ENCODE measurements at regions not wholly inside any gene's neighbourhood (a gene's known extent, or its start where the extent isn't known, plus 50 kb on each side); places are given as distances from the start of the nearest gene placed in this dataset.

DNA sequence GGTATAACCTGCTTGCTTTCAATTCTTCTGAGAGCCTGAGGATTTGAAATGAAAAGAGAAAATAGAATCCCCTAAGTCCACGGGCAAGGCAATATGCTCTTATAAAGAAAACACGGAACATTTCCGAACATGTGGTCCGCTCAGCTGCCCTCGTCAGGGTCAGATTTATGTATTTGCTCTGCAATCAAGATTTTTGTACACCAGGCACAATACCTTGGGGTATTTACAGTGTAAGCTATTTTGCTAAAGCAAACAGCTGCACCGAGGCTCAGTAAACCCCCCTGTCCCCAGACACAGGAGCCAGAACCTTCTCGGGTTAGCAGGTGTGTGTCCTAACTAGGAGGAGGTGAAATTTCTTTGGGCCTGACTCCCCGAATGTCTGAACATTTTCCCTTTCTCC is 155.8 kb upstream of the LRIG1 start:
- no peaks in the 10 kb centered on the region; the same call in 1 of the 2 replicates for H3K4me1 ChIP-seq (ENCODE audit: control insufficient read depth, insufficient read depth, low read length)
- H3K9me3 ChIP-seq (ENCODE audit: control insufficient read depth, insufficient read depth, low read length), result no peaks in the 10 kb centered on the region
- no peak overlapping the region for H3K4me3 ChIP-seq (ENCODE audit: low read depth, low read length)
- H3K27ac ChIP-seq (ENCODE audit: low read depth, low read length), result no peak overlapping the region
- no peak overlapping the region for H3K9ac ChIP-seq (ENCODE audit: low read depth, low read length)
- H3K36me3 ChIP-seq (ENCODE audit: control insufficient read depth, insufficient read depth, low read length), result no peaks in the 10 kb centered on the region
- H3K27me3 ChIP-seq (ENCODE audit: control insufficient read depth, insufficient read depth, low read length), result no peaks in the 10 kb centered on the region

DNA sequence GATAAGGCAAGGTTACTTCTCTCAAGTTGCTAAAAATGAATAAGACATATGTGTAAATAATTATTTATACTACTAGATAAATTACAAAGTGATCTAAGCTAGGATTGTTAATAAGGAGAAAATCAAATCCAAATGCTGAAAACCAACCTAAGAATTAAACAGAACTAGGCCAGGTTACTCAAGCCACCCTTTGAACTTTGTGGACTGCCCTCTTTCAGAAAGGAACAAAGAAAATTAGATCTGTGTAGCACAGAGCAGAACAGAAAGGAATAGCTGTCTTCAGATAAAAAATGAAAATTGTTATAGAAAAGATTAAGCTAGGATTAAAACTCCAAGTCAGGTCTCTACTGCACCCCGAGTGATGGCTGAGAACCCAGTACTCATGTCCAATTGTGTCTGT is 158.2 kb upstream of the LRIG1 start:
- no peaks in the 10 kb centered on the region for H3K27me3 ChIP-seq (ENCODE audit: control insufficient read depth, insufficient read depth, low read length)
- no peak overlapping the region for H3K9ac ChIP-seq (ENCODE audit: low read depth, low read length)
- H3K27ac ChIP-seq (ENCODE audit: low read depth, low read length), result no peak overlapping the region
- H3K4me1 ChIP-seq (ENCODE audit: control insufficient read depth, insufficient read depth, low read length), result no peaks in the 10 kb centered on the region; the same call in 1 of the 2 replicates
- H3K4me3 ChIP-seq (ENCODE audit: low read depth, low read length), result no peak overlapping the region
- H3K9me3 ChIP-seq (ENCODE audit: control insufficient read depth, insufficient read depth, low read length), result no peaks in the 10 kb centered on the region
- no peaks in the 10 kb centered on the region for H3K36me3 ChIP-seq (ENCODE audit: control insufficient read depth, insufficient read depth, low read length)

DNA sequence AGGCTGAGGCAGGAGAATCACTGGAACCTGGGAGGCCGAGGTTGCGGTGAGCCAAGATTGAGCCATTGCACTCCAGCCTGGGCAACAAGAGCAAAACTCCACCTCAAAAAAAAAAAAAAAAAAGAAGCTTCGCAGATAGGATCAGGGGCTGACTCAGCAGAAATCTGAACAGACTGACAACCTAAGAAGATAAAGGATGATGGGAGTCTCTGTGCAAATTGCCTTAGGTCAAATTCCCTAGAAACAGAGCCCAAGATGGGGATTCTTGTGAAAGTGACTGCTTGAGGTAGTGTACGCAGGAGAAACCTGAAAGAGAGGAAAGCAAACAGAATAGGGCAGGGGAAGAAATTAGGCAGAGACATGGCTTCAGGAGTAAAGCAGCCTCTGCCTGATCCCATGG is 160.8 kb upstream of the LRIG1 start:
- H3K27ac ChIP-seq (ENCODE audit: low read depth, low read length), result no peak overlapping the region
- H3K4me3 ChIP-seq (ENCODE audit: low read depth, low read length), result no peak overlapping the region
- H3K4me1 ChIP-seq (ENCODE audit: control insufficient read depth, insufficient read depth, low read length), result no peaks in the 10 kb centered on the region
- no peaks in the 10 kb centered on the region for H3K27me3 ChIP-seq (ENCODE audit: control insufficient read depth, insufficient read depth, low read length)
- no peak overlapping the region for H3K9ac ChIP-seq (ENCODE audit: low read depth, low read length)
- H3K9me3 ChIP-seq (ENCODE audit: control insufficient read depth, insufficient read depth, low read length), result no peaks in the 10 kb centered on the region
- no peaks in the 10 kb centered on the region for H3K36me3 ChIP-seq (ENCODE audit: control insufficient read depth, insufficient read depth, low read length)

DNA sequence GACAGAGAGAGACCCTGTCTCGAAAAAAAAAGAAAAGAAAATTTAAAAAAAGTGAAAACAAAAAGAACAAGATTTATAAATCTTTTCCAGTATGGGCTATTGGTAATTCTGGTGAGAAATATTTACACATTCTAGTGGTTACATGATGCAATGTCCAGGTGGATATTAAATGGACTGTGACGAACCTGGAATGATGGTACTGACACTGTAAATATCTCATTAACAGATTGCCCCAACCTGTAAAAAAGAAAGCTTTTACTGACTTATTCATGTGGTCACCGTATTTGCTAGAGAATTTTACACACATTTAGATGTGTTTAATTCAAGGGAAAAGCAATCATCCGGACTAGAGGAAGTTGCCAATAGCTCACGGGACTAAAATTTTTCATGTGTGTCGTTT is 162.1 kb upstream of the LRIG1 start:
- Histone ChIP-seq H3K36me3 (ENCODE audit: control insufficient read depth, insufficient read depth, low read length) (no peaks in the 10 kb centered on the region), H3K9ac (ENCODE audit: low read depth, low read length) (no peak overlapping the region), H3K4me1 (ENCODE audit: control insufficient read depth, insufficient read depth, low read length) (no peaks in the 10 kb centered on the region), H3K27ac (ENCODE audit: low read depth, low read length) (no peak overlapping the region), H3K9me3 (ENCODE audit: control insufficient read depth, insufficient read depth, low read length) (no peaks in the 10 kb centered on the region), H3K27me3 (ENCODE audit: control insufficient read depth, insufficient read depth, low read length) (no peaks in the 10 kb centered on the region), H3K4me3 (ENCODE audit: low read depth, low read length) (no peak overlapping the region)

DNA sequence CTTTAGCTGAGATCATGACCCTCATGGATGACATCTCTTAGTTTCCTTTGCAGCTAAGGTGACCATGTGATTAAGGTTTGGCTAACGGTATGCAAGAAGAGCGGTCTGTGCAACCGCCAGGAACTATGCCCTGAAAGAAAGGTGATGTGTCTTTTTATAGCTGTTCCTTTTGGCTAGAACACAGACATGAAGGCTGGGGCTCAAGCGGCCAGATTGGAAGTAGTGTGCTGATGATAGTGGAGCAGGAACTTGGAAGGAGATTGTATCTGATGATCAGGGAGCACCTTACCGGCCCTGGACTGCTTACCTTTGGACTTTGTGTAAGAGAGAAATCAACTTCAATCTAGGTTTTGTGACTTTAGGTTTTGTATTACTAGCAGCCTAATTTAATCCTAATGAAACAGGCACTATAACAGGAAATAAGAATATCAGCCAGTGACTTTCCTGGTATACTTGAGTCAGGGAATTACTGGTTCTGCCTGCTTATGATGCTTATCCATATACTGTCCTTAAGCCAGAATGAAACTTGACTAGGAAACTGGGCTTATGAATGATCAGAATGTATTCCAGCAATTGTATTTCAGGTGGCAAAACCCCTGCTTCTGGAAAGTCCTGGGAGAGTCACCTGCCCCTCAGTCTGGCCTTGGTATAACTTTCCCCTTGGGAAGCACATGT is 164.3 kb upstream of the LRIG1 start:
- Histone ChIP-seq H3K4me3 (ENCODE audit: low read depth, low read length) (no peak overlapping the region), H3K36me3 (ENCODE audit: control insufficient read depth, insufficient read depth, low read length) (no peaks in the 10 kb centered on the region), H3K4me1 (ENCODE audit: control insufficient read depth, insufficient read depth, low read length) (no peaks in the 10 kb centered on the region), H3K9me3 (ENCODE audit: control insufficient read depth, insufficient read depth, low read length) (no peaks in the 10 kb centered on the region), H3K27me3 (ENCODE audit: control insufficient read depth, insufficient read depth, low read length) (no peaks in the 10 kb centered on the region), H3K27ac (ENCODE audit: low read depth, low read length) (no peak overlapping the region), H3K9ac (ENCODE audit: low read depth, low read length) (no peak overlapping the region)

DNA sequence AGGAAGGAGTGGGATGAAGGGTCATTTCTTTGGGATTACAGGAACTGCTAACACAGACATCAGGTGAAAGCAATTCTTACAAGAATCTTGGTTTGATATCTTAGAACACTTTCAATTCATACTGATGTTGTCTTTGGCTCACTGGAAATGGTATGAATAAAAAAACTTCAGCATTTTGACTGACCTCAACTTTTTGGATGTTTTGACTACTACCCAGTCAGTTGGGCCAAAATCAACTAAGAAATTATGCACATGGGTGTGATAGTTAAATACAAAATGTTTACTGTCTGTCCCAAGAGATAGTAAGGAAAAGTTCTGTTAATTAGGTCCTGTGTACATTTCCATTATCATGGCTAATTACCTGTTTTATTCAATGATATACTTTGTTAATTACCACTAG is 165.5 kb upstream of the LRIG1 start:
- H3K9me3 ChIP-seq (ENCODE audit: control insufficient read depth, insufficient read depth, low read length), result no peaks in the 10 kb centered on the region
- H3K4me1 ChIP-seq (ENCODE audit: control insufficient read depth, insufficient read depth, low read length), result no peaks in the 10 kb centered on the region
- no peak overlapping the region for H3K9ac ChIP-seq (ENCODE audit: low read depth, low read length)
- H3K27ac ChIP-seq (ENCODE audit: low read depth, low read length), result no peak overlapping the region
- no peak overlapping the region for H3K4me3 ChIP-seq (ENCODE audit: low read depth, low read length)
- H3K27me3 ChIP-seq (ENCODE audit: control insufficient read depth, insufficient read depth, low read length), result no peaks in the 10 kb centered on the region
- H3K36me3 ChIP-seq (ENCODE audit: control insufficient read depth, insufficient read depth, low read length), result no peaks in the 10 kb centered on the region

DNA sequence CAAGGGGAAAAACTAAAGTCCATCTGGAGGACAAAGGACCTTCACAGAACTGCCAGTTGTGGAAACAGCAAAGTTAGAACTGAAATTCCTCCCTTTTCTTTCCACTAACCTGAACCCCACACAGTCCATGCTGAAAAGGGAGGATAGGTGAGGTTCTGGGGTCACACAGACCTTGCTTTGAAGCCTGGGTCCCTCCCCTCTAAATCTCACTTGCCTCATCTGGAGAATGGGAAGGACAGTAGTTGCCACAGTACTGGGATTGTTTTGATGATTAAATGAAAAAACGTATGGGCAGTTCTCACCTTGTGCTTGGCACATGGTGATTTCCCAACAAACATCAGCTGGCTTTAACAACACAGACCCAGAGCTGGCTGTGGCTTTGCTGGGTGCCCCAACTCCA is 166.4 kb upstream of the LRIG1 start:
- H3K4me3 ChIP-seq (ENCODE audit: low read depth, low read length), result no peak overlapping the region
- no peak overlapping the region for H3K27ac ChIP-seq (ENCODE audit: low read depth, low read length)
- H3K4me1 ChIP-seq (ENCODE audit: control insufficient read depth, insufficient read depth, low read length), result no peaks in the 10 kb centered on the region
- H3K36me3 ChIP-seq (ENCODE audit: control insufficient read depth, insufficient read depth, low read length), result no peaks in the 10 kb centered on the region
- H3K9ac ChIP-seq (ENCODE audit: low read depth, low read length), result no peak overlapping the region
- H3K27me3 ChIP-seq (ENCODE audit: control insufficient read depth, insufficient read depth, low read length), result no peaks in the 10 kb centered on the region
- H3K9me3 ChIP-seq (ENCODE audit: control insufficient read depth, insufficient read depth, low read length), result no peaks in the 10 kb centered on the region

DNA sequence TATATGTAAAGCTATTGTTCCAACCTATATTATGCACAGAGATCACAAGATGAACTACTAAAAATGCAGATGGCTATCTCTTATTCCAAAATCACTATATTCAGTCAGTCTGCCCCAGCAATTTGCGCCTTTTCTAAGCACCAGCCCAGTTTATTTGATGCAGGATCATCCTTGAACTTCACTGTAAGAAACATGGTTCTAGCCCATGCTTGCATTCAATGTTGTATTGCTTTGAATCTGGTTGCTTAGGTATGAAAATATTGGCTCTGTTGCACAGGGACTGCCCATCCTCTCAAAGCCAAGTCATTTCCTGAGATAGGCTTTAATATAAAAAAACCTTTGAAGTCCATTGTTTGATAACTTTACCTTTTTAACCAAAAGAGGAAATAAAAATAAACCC is 170.5 kb upstream of the LRIG1 start:
- Histone ChIP-seq H3K4me3 (ENCODE audit: low read depth, low read length) (no peak overlapping the region), H3K36me3 (ENCODE audit: control insufficient read depth, insufficient read depth, low read length) (no peaks in the 10 kb centered on the region), H3K27ac (ENCODE audit: low read depth, low read length) (no peak overlapping the region), H3K4me1 (ENCODE audit: control insufficient read depth, insufficient read depth, low read length) (no peaks in the 10 kb centered on the region), H3K9me3 (ENCODE audit: control insufficient read depth, insufficient read depth, low read length) (no peaks in the 10 kb centered on the region), H3K9ac (ENCODE audit: low read depth, low read length) (no peak overlapping the region), H3K27me3 (ENCODE audit: control insufficient read depth, insufficient read depth, low read length) (no peaks in the 10 kb centered on the region)

DNA sequence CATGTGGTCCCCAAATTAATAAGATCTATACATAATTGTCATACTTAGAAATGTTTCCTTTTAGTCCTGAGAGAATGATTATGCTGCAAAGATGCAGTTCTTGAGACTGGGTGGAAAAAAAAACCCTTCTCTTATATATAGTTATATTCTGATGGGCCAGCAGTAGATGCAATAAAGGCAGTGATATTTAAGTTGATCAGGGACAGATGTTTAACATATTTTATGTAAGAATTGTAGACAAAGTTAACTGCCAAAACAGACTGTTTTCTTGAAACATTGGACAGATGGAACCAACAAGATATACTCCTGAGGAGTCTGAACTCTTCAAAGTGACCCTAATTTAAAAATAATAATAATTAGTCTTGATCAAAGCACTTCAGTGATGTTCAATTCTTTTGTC is 172.0 kb upstream of the LRIG1 start:
- Histone ChIP-seq H3K4me1 (ENCODE audit: control insufficient read depth, insufficient read depth, low read length) (no peaks in the 10 kb centered on the region), H3K36me3 (ENCODE audit: control insufficient read depth, insufficient read depth, low read length) (no peaks in the 10 kb centered on the region), H3K9ac (ENCODE audit: low read depth, low read length) (no peak overlapping the region), H3K27ac (ENCODE audit: low read depth, low read length) (no peak overlapping the region), H3K9me3 (ENCODE audit: control insufficient read depth, insufficient read depth, low read length) (no peaks in the 10 kb centered on the region), H3K27me3 (ENCODE audit: control insufficient read depth, insufficient read depth, low read length) (no peaks in the 10 kb centered on the region), H3K4me3 (ENCODE audit: low read depth, low read length) (no peak overlapping the region)

DNA sequence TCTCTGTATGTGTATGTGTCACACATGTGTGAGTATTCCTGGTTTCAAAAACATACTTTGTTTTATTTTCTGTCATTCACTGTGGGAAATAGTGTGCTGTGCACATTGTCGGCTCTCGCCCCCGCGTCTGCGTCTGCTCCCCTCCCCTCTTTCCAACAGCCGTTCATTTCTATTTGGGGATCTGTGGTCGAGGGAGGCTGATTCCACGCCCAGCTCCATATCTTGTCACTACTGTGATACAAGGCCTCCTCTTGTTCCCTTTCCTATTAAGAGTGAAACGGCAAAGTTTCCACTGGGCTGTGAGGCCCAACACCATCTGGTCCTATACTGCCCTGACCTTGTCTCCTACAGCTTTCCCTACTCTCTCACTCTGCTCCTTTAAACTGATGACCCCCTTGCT is 172.5 kb upstream of the LRIG1 start:
- H3K4me1 ChIP-seq (ENCODE audit: control insufficient read depth, insufficient read depth, low read length), result no peaks in the 10 kb centered on the region

DNA sequence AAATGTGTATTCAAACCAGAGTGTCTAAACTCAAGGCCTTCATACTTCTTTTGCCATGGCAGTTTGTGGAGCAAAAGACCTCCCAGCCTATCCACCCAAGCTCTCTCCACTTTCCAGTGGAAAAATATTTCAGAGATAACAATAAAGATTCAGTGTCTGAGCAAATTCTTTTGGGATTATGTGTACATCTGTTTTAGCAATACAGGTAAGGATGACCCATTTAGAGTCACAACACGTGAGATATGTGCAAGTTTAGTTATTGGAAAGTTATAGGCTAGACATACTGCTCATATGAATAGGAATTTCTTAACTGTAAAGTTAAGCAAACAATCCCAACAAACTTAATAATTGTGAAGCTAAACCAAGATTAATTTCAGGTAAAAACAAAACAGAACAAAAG is 174.5 kb upstream of the LRIG1 start:
- H3K9ac ChIP-seq (ENCODE audit: low read depth, low read length), result no peak overlapping the region
- no peaks in the 10 kb centered on the region for H3K27me3 ChIP-seq (ENCODE audit: control insufficient read depth, insufficient read depth, low read length)
- no peaks in the 10 kb centered on the region for H3K4me1 ChIP-seq (ENCODE audit: control insufficient read depth, insufficient read depth, low read length)
- H3K9me3 ChIP-seq (ENCODE audit: control insufficient read depth, insufficient read depth, low read length), result no peaks in the 10 kb centered on the region
- no peak overlapping the region for H3K27ac ChIP-seq (ENCODE audit: low read depth, low read length)
- no peak overlapping the region for H3K4me3 ChIP-seq (ENCODE audit: low read depth, low read length)
- H3K36me3 ChIP-seq (ENCODE audit: control insufficient read depth, insufficient read depth, low read length), result no peaks in the 10 kb centered on the region

More for the DNA sequence above, 172.5 kb upstream of the LRIG1 start:
- H3K4me3 ChIP-seq (ENCODE audit: low read depth, low read length), result no peak overlapping the region
- H3K36me3 ChIP-seq (ENCODE audit: control insufficient read depth, insufficient read depth, low read length), result no peaks in the 10 kb centered on the region
- H3K27ac ChIP-seq (ENCODE audit: low read depth, low read length), result no peak overlapping the region
- no peak overlapping the region for H3K9ac ChIP-seq (ENCODE audit: low read depth, low read length)
- no peaks in the 10 kb centered on the region for H3K27me3 ChIP-seq (ENCODE audit: control insufficient read depth, insufficient read depth, low read length)
- no peaks in the 10 kb centered on the region for H3K9me3 ChIP-seq (ENCODE audit: control insufficient read depth, insufficient read depth, low read length)

Data from HUES48 (cell line).